ENCODE measurements at regions not wholly inside any gene's neighbourhood (a gene's known extent, or its start where the extent isn't known, plus 50 kb on each side); places are given as distances from the start of the nearest gene placed in this dataset.

DNA sequence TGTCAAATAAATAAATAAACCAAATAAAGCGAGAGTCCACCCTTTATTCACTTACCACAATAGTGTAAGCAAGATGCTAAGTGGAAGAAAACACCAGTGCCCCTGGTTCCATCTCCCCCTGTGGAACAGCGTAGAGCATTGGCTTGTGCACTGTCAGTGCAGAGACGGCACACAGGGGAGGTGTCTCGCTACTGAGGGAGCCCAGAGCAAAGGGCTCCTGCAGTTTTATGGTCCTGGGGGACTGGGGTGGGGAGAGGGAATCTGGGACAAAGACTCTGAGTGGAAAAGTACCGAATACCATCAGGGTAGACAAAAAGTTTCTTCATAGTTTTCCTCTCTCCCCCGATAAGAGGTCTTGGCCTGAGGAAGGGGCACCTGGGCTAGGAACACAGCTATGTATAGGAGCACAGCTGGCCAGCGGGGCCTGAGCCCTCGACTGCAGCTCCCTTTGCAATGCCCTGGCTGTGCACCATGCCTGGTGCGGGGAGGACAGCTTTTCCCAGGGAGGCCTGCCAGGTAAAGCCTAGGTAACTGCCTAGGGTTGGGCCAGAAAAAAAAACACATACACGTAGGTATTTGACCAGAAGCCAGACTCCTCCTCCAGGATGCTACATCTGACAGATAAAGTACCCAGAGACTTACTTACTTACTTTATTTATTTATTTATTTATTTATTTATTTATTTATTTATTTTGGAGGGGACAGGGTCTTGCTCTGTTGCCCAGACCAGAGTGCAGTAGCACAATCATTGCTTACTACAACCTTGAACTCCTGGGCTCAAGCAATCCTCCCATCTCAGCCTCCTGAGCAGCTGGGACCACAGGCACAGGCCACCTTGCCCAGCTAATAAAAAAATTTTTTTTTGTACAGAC, 88.8 kb upstream of the KIF5B start:
- H3K36me3 ChIP-seq (ENCODE audit: control insufficient read depth, insufficient read depth, low read length): no peaks in the 10 kb centered on the region
- POLR2A ChIA-PET (ENCODE audit: unreplicated experiment): no interaction called here
- no peak overlapping the region for H2BK20ac ChIP-seq (ENCODE audit: low read depth, low read length)
- H4K20me1 ChIP-seq (ENCODE audit: insufficient read depth, low read length): no peaks in the 10 kb centered on the region
- no peak overlapping the region for H4K5ac ChIP-seq (ENCODE audit: low read depth, low read length)
- CTCF ChIA-PET: no interaction called here
- H2BK120ac ChIP-seq (ENCODE audit: low read depth, low read length): no peak overlapping the region
- H3K4me2 ChIP-seq (ENCODE audit: low read depth, low read length): no peak overlapping the region
- no peaks in the 10 kb centered on the region for H3K27me3 ChIP-seq (ENCODE audit: control insufficient read depth, insufficient read depth, low read length)
- ATAC-seq (ENCODE audit: low read depth) (no peak), DNase-seq (no peak)
- H2BK5ac ChIP-seq (ENCODE audit: low read depth, low read length, poor library complexity, severe bottlenecking): no peak overlapping the region
- no peak overlapping the region for H2AK9ac ChIP-seq (replicated peaks; ENCODE audit: low read depth, low read length, poor library complexity)
- BruUV-seq (replicated peaks): no TSS peak
- in situ Hi-C loops (cut with MboI; ENCODE audit: low sequenced_read_pairs) (no loop called here), dilution Hi-C loops (cut with HindIII; ENCODE audit: low sequenced_read_pairs, unreplicated experiment) (no loop called here), intact Hi-C loops (cut with micrococcal nuclease) (no loop called here)
- H4K91ac ChIP-seq (ENCODE audit: insufficient read depth, low read depth, low read length): no peak overlapping the region
- TF ChIP-seq MXI1 (IDR thresholded peaks at IDR 0.05; ENCODE audit: borderline replicate concordance, low read depth, low read length): no peak
- no peak for TF ChIP-seq FOS (IDR thresholded peaks at IDR 0.05; ENCODE audit: low read depth, low read length)
- no peak for TF ChIP-seq RCOR1 (IDR thresholded peaks at IDR 0.05; ENCODE audit: insufficient replicate concordance, low read length)
- no peak for TF ChIP-seq USF2 (IDR thresholded peaks at IDR 0.05; ENCODE audit: low read depth, low read length)
- no peak for TF ChIP-seq CEBPB (IDR thresholded peaks at IDR 0.05; ENCODE audit: low read depth, low read length)
- TF ChIP-seq CTCF (conservative IDR thresholded peaks at IDR 0.05; ENCODE audit: low read depth, low read length): no peak
- no peak for TF ChIP-seq BHLHE40 (IDR thresholded peaks at IDR 0.05; ENCODE audit: low read depth, low read length)
- TF ChIP-seq SMC3 (IDR thresholded peaks at IDR 0.05; ENCODE audit: low read depth, low read length): no peak
- no peak for TF ChIP-seq RAD21 (IDR thresholded peaks at IDR 0.05; ENCODE audit: low read length)
- no peak for TF ChIP-seq CHD1 (IDR thresholded peaks at IDR 0.05; ENCODE audit: low read depth, low read length)
- TF ChIP-seq MAFK (IDR thresholded peaks at IDR 0.05; ENCODE audit: low read depth, low read length): no peak
- TF ChIP-seq POLR2A (IDR thresholded peaks at IDR 0.05; ENCODE audit: low read depth, low read length): no peak
- no peak for TF ChIP-seq RFX5 (IDR thresholded peaks at IDR 0.05; ENCODE audit: low read depth, low read length)
- TF ChIP-seq MAZ (IDR thresholded peaks at IDR 0.05; ENCODE audit: borderline replicate concordance, low read depth, low read length): no peak
- TF ChIP-seq, protein P1, sequence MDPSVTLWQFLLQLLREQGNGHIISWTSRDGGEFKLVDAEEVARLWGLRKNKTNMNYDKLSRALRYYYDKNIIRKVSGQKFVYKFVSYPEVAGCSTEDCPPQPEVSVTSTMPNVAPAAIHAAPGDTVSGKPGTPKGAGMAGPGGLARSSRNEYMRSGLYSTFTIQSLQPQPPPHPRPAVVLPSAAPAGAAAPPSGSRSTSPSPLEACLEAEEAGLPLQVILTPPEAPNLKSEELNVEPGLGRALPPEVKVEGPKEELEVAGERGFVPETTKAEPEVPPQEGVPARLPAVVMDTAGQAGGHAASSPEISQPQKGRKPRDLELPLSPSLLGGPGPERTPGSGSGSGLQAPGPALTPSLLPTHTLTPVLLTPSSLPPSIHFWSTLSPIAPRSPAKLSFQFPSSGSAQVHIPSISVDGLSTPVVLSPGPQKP (IDR thresholded peaks at IDR 0.05; ENCODE audit: borderline replicate concordance, low read depth, low read length): no peak
- no peak for TF ChIP-seq NFE2L2 (IDR thresholded peaks at IDR 0.05; ENCODE audit: low read depth, low read length)
- no peak overlapping the region for H3K14ac ChIP-seq (replicated peaks; ENCODE audit: low read depth, low read length)
- no peak overlapping the region for H4K8ac ChIP-seq (ENCODE audit: low read depth in 2 of 2, low read length in 2 of 2)
- 70% methylated on average over 2 of the region's 10 CpGs; no CpG with 5 or more reads in 1 of the 2 experiments for WGBS, 2 experiments (ENCODE audit: extremely low coverage in 2 of 2, insufficient read length in 1 of 2)
- no peak overlapping the region for H2AK5ac ChIP-seq (ENCODE audit: low read depth, low read length)
- no peaks in the 10 kb centered on the region for H3K79me1 ChIP-seq (ENCODE audit: low read depth in 1 of 2, low read length in 2 of 2)
- H3K23ac ChIP-seq (ENCODE audit: low read depth, low read length): no peak overlapping the region
- H3K9ac ChIP-seq (ENCODE audit: low read depth, low read length): no peak overlapping the region
- no peaks in the 10 kb centered on the region for H3K9me3 ChIP-seq (ENCODE audit: control insufficient read depth, insufficient read depth, low read length)
- 0 out of 2 replicates have a peak, but pooled peaks cover 3% of the 10 kb centered on the region for H3K4me1 ChIP-seq (ENCODE audit: control insufficient read depth, insufficient read depth, low read length)
- no peak overlapping the region for H2BK15ac ChIP-seq (ENCODE audit: low read depth, low read length)
- H3K4me3 ChIP-seq (ENCODE audit: insufficient read depth, low read depth, low read length): no peak overlapping the region
- H3K18ac ChIP-seq (ENCODE audit: low read depth, low read length): no peak overlapping the region
- H2AFZ ChIP-seq (replicated peaks; ENCODE audit: low read length, poor library complexity): no peak overlapping the region
- H3K9me1 ChIP-seq (ENCODE audit: insufficient read depth, low read length): no peaks in the 10 kb centered on the region
- no peak overlapping the region for H3K56ac ChIP-seq (ENCODE audit: extremely low read depth, insufficient read depth, low read length)
- H3K4ac ChIP-seq (ENCODE audit: low read depth, low read length): no peak overlapping the region
- H3K27ac ChIP-seq (ENCODE audit: insufficient read depth, low read length): no peak overlapping the region

Data from IMR-90 (cell line).